ENCODE measurements at regions not wholly inside any gene's neighbourhood (a gene's known extent, or its start where the extent isn't known, plus 50 kb on each side); places are given as distances from the start of the nearest gene placed in this dataset.

DNA sequence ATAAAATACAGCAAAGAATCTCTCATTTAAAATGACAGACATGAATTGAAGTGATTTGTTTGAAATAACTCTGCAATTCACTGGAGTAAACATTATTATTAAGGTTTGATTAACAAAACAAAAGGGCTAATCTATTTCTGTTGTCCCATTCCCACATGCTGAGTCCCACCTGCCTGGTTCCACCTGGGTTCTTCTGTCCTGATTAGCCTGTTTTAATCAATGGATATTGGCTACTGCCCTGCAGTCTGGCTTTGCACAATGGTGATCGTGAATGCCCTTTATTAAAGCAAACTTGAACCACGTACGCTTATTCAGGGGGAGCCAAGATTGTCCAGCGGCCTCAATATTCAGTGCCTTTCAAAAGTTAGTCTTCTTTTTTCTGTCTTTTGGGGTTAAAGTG lies 72.8 kb upstream of the CDH19 start:
- 76 to 81% methylated on average over 4 of the region's 4 CpGs for WGBS, 2 donors
- no peak overlapping the region for H3K4me3 ChIP-seq (ENCODE audit: low read depth in 1 of 2, low read length in 2 of 2)
- no peak overlapping the region for H3K27ac ChIP-seq (ENCODE audit: low read depth in 2 of 2, low read length in 1 of 2)
- no peaks in the 10 kb centered on the region for H3K4me1 ChIP-seq (ENCODE audit: control insufficient read depth in 2 of 2, insufficient read depth in 2 of 2, low read length in 1 of 2)
- peaks cover 0 to 2% of the 10 kb centered on the region in 2 donors for H3K27me3 ChIP-seq (ENCODE audit: control insufficient read depth in 1 of 2, insufficient read depth in 2 of 2, low read length in 2 of 2)
- no peaks in the 10 kb centered on the region for H3K9me3 ChIP-seq (ENCODE audit: control insufficient read depth in 2 of 2, insufficient read depth in 1 of 2, low read depth in 1 of 2, low read length in 1 of 2)
- no peaks in the 10 kb centered on the region for H3K36me3 ChIP-seq (ENCODE audit: control insufficient read depth in 2 of 2, insufficient read depth in 2 of 2, low read length in 1 of 2)

DNA sequence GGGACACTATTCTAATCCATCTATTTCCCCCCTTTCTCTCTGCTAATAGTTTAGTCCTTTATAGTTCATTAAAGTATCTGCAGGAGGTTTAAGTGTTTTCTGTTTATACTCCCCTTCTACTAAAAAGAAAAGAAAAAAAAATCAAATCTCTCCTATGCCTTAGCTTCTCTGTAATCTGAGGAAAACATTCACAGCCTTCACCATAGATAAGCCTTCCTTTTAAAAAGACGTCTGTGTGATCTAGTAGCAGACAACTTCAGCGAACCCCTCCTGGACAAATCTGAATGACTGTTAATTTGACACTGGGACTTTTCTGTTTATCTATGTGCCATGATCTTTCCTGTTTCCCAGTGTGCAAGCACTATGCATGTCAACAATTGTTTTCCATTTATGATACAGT lies 70.4 kb upstream of the CDH19 start:
- Histone ChIP-seq H3K4me3 (ENCODE audit: low read depth in 1 of 2, low read length in 2 of 2) (no peak overlapping the region), H3K9me3 (ENCODE audit: control insufficient read depth in 2 of 2, insufficient read depth in 1 of 2, low read depth in 1 of 2, low read length in 1 of 2) (no peaks in the 10 kb centered on the region), H3K27me3 (ENCODE audit: control insufficient read depth in 1 of 2, insufficient read depth in 2 of 2, low read length in 2 of 2) (peaks cover 0 to 2% of the 10 kb centered on the region in 2 donors), H3K36me3 (ENCODE audit: control insufficient read depth in 2 of 2, insufficient read depth in 2 of 2, low read length in 1 of 2) (no peaks in the 10 kb centered on the region), H3K4me1 (ENCODE audit: control insufficient read depth in 2 of 2, insufficient read depth in 2 of 2, low read length in 1 of 2) (no peaks in the 10 kb centered on the region), H3K27ac (ENCODE audit: low read depth in 2 of 2, low read length in 1 of 2) (no peak overlapping the region)
- WGBS, 2 donors: 43 to 49% methylated on average over 2 of the region's 2 CpGs

GRCh38 chr18:66668706-66669105 lies 64.8 kb upstream of the CDH19 start:
- Histone ChIP-seq H3K36me3 (ENCODE audit: control insufficient read depth in 2 of 2, insufficient read depth in 2 of 2, low read length in 1 of 2) (no peaks in the 10 kb centered on the region), H3K4me3 (ENCODE audit: low read depth in 1 of 2, low read length in 2 of 2) (no peak overlapping the region), H3K9me3 (ENCODE audit: control insufficient read depth in 2 of 2, insufficient read depth in 1 of 2, low read depth in 1 of 2, low read length in 1 of 2) (no peaks in the 10 kb centered on the region), H3K27me3 (ENCODE audit: control insufficient read depth in 1 of 2, insufficient read depth in 2 of 2, low read length in 2 of 2) (no peaks in the 10 kb centered on the region), H3K4me1 (ENCODE audit: control insufficient read depth in 2 of 2, insufficient read depth in 2 of 2, low read length in 1 of 2) (no peaks in the 10 kb centered on the region), H3K27ac (ENCODE audit: low read depth in 2 of 2, low read length in 1 of 2) (no peak overlapping the region)

- Histone ChIP-seq H3K9me3 (ENCODE audit: control insufficient read depth in 2 of 2, insufficient read depth in 1 of 2, low read depth in 1 of 2, low read length in 1 of 2) (no peaks in the 10 kb centered on the region), H3K27ac (ENCODE audit: low read depth in 2 of 2, low read length in 1 of 2) (no peak overlapping the region), H3K4me3 (ENCODE audit: low read depth in 1 of 2, low read length in 2 of 2) (no peak overlapping the region), H3K36me3 (ENCODE audit: control insufficient read depth in 2 of 2, insufficient read depth in 2 of 2, low read length in 1 of 2) (no peaks in the 10 kb centered on the region), H3K4me1 (ENCODE audit: control insufficient read depth in 2 of 2, insufficient read depth in 2 of 2, low read length in 1 of 2) (no peaks in the 10 kb centered on the region), H3K27me3 (ENCODE audit: control insufficient read depth in 1 of 2, insufficient read depth in 2 of 2, low read length in 2 of 2) (no peaks in the 10 kb centered on the region)
- 79 to 84% methylated on average over 4 of the region's 4 CpGs for WGBS, 2 donors
Measured at GRCh38 chr18:66662632-66663031, 58.7 kb upstream of the CDH19 start.

DNA sequence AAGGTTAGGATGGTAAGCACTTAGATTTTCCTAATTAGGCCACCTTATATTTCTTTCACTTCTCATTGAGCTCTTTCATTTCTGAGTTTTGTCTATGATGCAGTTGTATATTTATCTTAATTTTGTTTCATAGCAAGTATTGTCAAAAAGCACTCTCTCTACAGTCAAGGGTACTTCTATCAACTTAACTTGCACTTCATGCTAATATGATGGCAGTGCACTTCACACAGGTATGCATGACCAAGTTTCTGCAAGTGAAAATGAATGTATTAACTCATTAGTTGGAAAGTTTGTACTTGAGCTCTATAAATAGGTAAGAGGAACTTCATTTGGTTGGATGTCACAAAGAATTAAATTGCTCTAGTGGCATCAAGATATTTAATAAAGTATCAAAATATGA lies 51.5 kb upstream of the CDH19 start:
- no peaks in the 10 kb centered on the region for H3K27me3 ChIP-seq (ENCODE audit: control insufficient read depth in 1 of 2, insufficient read depth in 2 of 2, low read length in 2 of 2)
- peaks cover 0 to 2% of the 10 kb centered on the region in 2 donors for H3K9me3 ChIP-seq (ENCODE audit: control insufficient read depth in 2 of 2, insufficient read depth in 1 of 2, low read depth in 1 of 2, low read length in 1 of 2)
- H3K36me3 ChIP-seq (ENCODE audit: control insufficient read depth in 2 of 2, insufficient read depth in 2 of 2, low read length in 1 of 2): no peaks in the 10 kb centered on the region
- no peaks in the 10 kb centered on the region for H3K4me1 ChIP-seq (ENCODE audit: control insufficient read depth in 2 of 2, insufficient read depth in 2 of 2, low read length in 1 of 2)
- H3K27ac ChIP-seq (ENCODE audit: low read depth in 2 of 2, low read length in 1 of 2): no peak overlapping the region
- no peak overlapping the region for H3K4me3 ChIP-seq (ENCODE audit: low read depth in 1 of 2, low read length in 2 of 2)

All from esophagus (tissue), 2 donors.